ENCODE measurements at regions not wholly inside any gene's neighbourhood (a gene's known extent, or its start where the extent isn't known, plus 50 kb on each side); places are given as distances from the start of the nearest gene placed in this dataset.

GRCh38 chr5:51987669-51988209 is 604.5 kb downstream of the ISL1 start:
- no peak overlapping the region for H3K4me3 ChIP-seq (ENCODE audit: low read depth, low read length)
- DNase-seq (ENCODE audit: low read depth) = no peak
- TF ChIP-seq CTCF (IDR thresholded peaks at IDR 0.05; ENCODE audit: insufficient read depth, low read depth, low read length, missing control alignments) = no peak

GRCh38 chr5:51988634-51989033 is 605.4 kb downstream of the ISL1 start:
- no peak for DNase-seq (ENCODE audit: low read depth)
- H3K4me3 ChIP-seq (ENCODE audit: low read depth, low read length) = no peak overlapping the region
- TF ChIP-seq CTCF (IDR thresholded peaks at IDR 0.05; ENCODE audit: insufficient read depth, low read depth, low read length, missing control alignments) = no peak

GRCh38 chr5:51990241-51990640 is 607.0 kb downstream of the ISL1 start:
- no peak overlapping the region for H3K4me3 ChIP-seq (ENCODE audit: low read depth, low read length)
- DNase-seq (ENCODE audit: low read depth) = no peak
- no peak for TF ChIP-seq CTCF (IDR thresholded peaks at IDR 0.05; ENCODE audit: insufficient read depth, low read depth, low read length, missing control alignments)

GRCh38 chr5:51990661-51991180 is 607.5 kb downstream of the ISL1 start:
- no peak overlapping the region for H3K4me3 ChIP-seq (ENCODE audit: low read depth, low read length)
- TF ChIP-seq CTCF (IDR thresholded peaks at IDR 0.05; ENCODE audit: insufficient read depth, low read depth, low read length, missing control alignments) = no peak
- no peak for DNase-seq (ENCODE audit: low read depth)

GRCh38 chr5:51991940-51992339 is 608.7 kb downstream of the ISL1 start:
- no peak overlapping the region for H3K4me3 ChIP-seq (ENCODE audit: low read depth, low read length)
- no peak for DNase-seq (ENCODE audit: low read depth)
- TF ChIP-seq CTCF (IDR thresholded peaks at IDR 0.05; ENCODE audit: insufficient read depth, low read depth, low read length, missing control alignments) = no peak

GRCh38 chr5:51995773-51996306 is 612.6 kb downstream of the ISL1 start:
- no peak for TF ChIP-seq CTCF (IDR thresholded peaks at IDR 0.05; ENCODE audit: insufficient read depth, low read depth, low read length, missing control alignments)
- no peak for DNase-seq (ENCODE audit: low read depth)

GRCh38 chr5:51996356-51996861 is 613.2 kb downstream of the ISL1 start:
- DNase-seq (ENCODE audit: low read depth) = no peak
- no peak for TF ChIP-seq CTCF (IDR thresholded peaks at IDR 0.05; ENCODE audit: insufficient read depth, low read depth, low read length, missing control alignments)
- H3K4me3 ChIP-seq (ENCODE audit: low read depth, low read length) = no peak overlapping the region

More at GRCh38 chr5:51995773-51996306, 612.6 kb downstream of the ISL1 start:
- H3K4me3 ChIP-seq (ENCODE audit: low read depth, low read length) = no peak overlapping the region

Measured in GM12865 (cell line).